ENCODE measurements at regions not wholly inside any gene's neighbourhood (a gene's known extent, or its start where the extent isn't known, plus 50 kb on each side); places are given as distances from the start of the nearest gene placed in this dataset.

GRCh38 chr3:176523114-176523513 is 674.2 kb downstream of the TBL1XR1 start:
- no peak for DNase-seq

DNA sequence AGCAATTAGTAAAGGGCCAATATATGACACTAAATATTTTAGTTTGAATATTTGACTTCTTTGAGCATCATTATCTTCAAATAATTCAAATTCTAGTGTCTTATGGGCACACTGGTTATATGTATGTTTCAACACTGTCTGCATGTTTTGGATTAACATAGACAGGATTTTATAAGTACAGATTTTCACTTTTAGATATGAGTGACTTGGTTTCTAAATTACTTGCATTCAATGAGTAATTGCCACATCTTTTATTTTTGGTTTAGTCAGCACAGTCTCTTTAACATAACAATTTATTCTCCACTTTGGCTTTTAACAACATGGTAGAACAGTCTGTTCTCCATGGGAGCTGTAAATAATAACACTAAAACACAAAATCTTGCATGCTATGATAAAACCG is 674.8 kb downstream of the TBL1XR1 start:
- no peak for DNase-seq

DNA sequence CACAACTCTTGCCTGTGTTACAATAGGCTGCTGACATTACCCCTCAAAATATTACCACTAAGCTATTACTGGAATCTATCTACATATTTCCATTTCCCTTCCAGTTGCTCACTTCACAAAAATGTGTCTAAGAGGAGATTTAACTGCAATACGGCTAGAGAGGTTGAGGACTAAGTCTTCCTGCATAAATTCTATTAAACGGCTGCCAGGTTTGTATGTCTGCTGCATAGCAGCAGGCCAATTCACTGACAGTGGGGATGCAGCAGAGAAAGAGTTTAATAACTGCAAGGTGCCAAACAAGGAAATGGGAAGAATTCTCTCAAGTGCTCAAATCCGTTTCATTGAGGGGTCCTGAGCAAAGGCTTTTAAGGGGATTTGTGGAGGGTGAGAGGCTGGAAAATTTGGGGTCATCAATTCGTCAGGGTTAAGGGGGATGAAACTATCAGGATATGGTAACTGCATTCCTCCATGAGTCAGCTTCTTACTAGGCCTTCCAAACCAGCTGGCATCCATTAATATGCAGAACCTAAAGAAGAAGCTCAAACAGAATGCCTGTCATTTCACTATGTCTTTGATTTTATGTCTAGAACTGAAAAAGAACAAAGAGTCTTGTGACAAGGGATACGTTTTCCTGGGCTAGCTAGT is 675.6 kb downstream of the TBL1XR1 start:
- no peak for DNase-seq

GRCh38 chr3:176514297-176514696 is 683.0 kb downstream of the TBL1XR1 start:
- no peak for DNase-seq

DNA sequence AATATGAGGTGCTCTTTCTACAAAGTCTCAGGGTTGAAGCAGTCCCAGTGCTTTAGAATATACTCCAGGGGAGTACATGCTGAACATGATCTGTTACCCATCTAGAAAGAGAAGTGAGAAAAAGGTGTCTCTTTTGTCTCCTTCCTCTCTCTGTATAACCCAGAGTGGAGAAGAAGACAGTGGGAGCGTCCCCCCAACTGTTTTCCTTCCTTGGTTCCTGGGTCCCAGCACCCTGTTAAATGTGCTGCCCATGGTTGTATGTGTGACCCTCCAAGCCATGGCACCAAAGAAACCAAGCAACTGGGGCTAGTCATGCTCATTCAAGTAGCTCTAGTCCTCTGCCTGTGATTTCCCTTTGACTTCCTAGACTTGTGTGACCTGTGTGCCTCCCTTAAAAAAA is 683.7 kb downstream of the TBL1XR1 start:
- DNase-seq, result no peak

GRCh38 chr3:176512037-176512436 is 685.2 kb downstream of the TBL1XR1 start:
- no peak for DNase-seq

- DNase-seq, result no peak
Observed at GRCh38 chr3:176510097-176510496, 687.2 kb downstream of the TBL1XR1 start.

GRCh38 chr3:176505878-176506621 is 691.2 kb downstream of the TBL1XR1 start:
- no peak for DNase-seq

DNA sequence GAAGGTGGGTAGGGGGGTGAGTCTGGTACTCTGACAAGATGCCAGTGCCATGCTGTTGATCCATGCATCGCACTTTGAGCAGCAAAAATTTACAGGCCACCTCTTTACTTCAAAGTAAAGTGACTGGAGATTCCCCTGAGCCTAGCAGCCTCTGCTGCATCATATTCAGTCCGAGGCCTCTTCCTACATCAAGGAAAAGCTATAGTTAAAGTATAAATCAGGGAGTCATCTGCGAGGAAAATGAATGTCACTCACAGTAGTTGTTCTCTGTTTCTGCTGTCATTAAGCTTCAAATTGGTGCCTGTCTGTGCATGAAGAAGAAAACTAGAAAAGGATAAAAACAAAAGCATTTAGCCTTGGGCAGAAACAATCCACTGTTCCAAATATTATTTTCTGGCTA is 706.2 kb downstream of the TBL1XR1 start:
- no peak for DNase-seq

- no peak for DNase-seq
Observed at GRCh38 chr3:176490357-176490756, 706.9 kb downstream of the TBL1XR1 start.

GRCh38 chr3:176479248-176479647 is 718.0 kb downstream of the TBL1XR1 start:
- no peak for DNase-seq

GRCh38 chr3:176469694-176470205 is 727.5 kb downstream of the TBL1XR1 start:
- DNase-seq, result no peak

DNA sequence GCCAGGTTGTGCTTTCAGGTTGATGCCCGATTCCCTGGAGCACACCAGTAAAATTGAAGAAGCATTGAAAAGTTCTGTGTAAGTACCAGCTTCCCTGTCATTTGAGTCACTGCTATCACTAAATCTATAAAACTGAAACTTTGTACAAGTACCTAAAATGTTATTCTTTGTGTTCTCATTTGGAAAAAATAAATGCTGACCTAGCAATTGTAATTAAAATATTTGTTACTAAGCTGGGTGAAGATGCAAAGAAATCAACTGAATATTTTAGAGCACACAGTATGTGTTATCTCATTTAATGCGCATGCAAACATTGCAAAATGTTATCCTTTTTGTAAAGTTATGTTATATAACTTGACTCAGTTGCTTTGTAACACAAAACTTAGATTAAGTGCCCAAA is 733.7 kb downstream of the TBL1XR1 start:
- no peak for DNase-seq

DNA sequence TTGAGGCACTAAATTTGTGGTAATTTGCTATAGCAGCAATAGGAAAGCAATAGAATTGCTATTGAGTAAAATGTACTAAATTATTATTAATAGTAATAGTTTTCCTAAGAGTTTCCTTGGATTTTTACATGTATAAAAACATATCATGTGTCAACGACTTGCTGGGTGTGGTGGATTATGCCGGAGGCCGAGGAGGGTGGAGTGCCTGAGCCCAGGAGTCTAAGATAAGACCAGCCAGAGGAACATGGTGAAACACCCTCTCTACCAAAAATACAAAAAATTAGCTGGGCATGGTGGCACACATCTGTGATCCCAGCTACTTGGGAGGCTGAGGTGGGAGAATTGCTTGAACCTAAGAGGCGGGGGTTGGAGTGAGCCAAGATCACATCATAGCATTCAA is 749.9 kb downstream of the TBL1XR1 start:
- no peak for DNase-seq

GRCh38 chr3:176442326-176442725 is 755.0 kb downstream of the TBL1XR1 start:
- DNase-seq, result no peak

DNA sequence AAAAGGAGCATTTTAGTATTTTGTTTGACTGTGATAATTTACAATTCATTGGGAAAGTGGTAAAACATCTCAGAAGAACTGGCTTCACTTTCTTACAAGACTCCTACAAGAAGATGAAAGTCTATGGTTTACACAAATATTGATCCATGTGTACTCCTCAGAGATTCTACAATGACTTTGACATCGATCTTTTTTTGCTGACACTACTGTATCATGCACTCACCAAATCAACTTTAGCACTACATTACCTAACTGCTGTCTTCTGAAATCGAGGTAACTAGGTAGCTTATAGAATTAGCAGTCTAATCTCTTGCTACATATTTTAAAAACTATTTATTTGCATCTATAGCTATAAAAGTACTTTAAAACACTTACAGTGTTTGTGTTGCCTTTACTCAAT is 757.6 kb downstream of the TBL1XR1 start:
- no peak for DNase-seq

DNA sequence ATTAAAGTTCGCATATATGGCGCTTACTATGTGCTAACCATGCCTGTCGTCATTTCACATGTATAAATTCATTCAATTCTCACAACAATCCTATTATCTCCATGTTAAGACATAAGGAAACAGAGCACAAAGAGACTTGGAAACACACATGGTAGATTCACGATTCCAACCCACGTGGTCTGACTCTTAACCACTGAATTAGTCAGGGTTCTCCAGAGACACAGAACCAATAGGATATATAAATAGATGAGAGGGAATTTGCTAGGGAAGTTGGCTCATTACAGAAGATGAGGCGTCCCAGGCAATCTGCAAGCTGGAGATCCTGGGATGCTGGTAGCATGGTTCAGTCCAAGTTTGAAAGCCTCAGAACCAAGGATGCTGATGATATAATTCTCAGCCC is 765.3 kb downstream of the TBL1XR1 start:
- DNase-seq, result no peak

DNA sequence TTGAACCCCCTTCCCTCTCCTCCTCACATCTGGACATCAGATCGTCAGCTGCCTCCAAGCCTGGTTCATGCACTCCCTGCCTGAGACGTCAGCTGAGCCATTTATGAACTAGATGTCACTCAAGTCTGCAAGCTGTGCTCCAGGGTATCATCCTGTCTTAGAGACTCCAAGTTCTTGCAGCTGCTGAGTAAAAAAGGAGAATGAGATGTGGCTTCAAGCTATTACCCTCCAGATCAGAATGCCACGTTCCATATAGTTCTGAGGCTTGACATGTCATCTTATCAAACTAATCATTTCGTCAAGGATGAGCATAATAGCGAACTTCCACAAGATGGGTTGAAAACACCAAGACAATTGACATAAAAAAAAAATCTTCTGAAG is 766.3 kb downstream of the TBL1XR1 start:
- DNase-seq, result no peak

GRCh38 chr3:176430244-176431037 is 766.8 kb downstream of the TBL1XR1 start:
- DNase-seq, result peak; percentile 20

DNA sequence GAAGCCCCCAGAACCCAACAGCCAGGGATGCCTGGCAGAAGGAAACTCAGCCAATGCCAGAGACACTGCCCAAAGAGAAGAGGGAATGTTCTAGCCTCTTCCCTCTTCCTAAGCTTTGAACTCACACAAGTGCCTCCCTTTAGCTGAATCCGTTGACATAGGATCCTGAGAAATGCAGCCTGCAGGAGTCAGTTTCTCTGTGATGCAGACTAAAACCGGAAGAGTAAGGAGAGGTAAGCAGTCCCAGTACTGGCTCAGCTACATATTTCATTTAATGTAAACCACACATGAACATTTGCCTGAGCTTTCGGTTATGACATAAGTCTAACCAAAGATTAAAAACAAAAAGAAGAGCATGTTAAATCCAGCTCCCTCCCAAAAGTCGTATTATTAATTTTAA is 768.7 kb downstream of the TBL1XR1 start:
- no peak for DNase-seq

DNA sequence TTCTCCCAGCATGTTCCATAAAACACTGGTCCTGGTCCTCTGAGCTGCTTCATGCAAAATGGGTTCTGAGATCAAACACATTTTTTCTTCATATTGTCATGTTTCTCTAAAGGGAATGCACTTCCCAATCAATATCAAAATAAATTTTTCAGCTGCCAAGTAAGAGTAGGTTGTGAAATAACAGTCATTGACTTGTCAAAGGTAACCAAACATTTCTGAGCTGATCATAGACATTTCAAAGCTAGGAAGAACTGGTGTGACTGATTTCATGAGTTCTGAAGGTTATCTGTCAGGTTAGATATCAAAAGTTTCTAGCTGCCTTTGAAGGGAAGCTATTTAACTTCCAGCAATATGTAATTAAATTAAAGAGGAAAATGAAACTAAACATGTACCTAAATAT is 770.9 kb downstream of the TBL1XR1 start:
- DNase-seq, result no peak

DNA sequence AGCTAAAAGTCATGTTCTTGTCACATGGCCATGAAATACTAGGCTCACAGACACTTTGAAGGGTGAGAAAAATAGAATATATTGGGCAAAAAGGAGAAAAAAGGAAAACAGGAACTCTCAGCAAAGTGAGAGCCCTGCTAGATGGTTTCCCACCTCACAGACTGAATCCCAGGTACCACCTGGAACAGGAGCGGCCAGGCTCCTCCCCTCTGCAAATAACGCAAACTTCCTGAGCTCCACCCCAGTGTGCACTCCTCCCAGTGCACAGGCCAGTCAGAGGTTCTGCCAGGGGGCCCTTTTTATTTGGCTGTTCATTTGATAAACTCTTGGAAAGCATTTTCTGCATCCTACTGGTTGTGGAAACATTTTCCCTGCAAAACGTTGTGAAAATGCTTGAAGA is 780.4 kb downstream of the TBL1XR1 start:
- DNase-seq, result no peak

DNA sequence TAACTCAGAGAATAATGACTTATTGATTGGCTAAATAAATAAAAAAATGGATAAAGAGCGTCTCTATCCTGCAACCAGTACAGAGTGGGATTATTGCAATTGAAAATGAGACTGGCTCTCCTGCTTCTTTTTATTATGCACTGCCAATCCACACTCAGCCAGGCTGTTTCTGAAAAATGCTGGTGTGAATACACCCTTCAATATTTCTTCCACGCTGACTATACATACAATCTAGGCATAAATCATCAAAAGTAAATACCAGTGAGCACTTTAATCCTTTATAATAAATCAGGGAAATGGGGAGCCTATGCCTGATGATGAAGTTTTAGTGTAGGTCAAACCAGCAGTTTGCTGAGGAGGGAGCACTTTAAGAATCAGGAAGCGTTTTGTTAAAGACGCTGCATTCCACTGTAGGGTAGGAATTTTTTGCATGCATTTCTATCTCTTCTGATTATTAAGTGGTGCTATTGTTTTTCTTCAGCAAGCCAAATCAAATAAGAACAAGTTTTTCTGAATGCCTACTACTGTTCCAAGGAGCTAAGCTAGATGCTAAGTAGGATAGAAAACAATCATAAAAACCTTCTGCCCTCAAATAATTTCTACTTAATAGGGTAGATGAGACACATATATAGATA is 781.5 kb downstream of the TBL1XR1 start:
- no peak for DNase-seq
